HS-5 (cell line): ENCODE measurements at regions not wholly inside any gene's neighbourhood (a gene's known extent, or its start where the extent isn't known, plus 50 kb on each side); places are given as distances from the start of the nearest gene placed in this dataset.

Source experiments
- DNase-seq: peaks from one replicate; pipeline ENCODE4 v3.0.0-alpha.2; 2012; ENCODE audit warnings: low read depth

DNA sequence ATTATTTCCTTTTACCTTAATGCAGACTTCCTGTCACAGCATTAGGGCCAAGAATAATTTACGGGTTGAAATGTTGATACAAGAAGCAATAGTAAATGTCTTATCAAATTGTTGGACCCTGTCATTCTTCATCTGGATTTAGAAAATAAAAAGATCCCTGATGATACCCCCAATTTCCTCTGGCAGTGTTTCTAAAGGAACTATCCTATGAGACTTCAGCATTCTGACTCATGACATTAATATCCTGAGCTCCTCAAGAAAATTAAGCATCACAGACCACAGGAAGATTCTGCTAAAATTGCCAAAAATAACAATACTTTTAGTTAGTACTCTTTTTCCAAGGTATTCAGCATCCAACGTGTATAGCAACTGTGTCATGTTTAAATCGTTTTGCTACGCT, 490.5 kb upstream of the ANKRD30A start:
- peak; percentile 20 for DNase-seq

DNA sequence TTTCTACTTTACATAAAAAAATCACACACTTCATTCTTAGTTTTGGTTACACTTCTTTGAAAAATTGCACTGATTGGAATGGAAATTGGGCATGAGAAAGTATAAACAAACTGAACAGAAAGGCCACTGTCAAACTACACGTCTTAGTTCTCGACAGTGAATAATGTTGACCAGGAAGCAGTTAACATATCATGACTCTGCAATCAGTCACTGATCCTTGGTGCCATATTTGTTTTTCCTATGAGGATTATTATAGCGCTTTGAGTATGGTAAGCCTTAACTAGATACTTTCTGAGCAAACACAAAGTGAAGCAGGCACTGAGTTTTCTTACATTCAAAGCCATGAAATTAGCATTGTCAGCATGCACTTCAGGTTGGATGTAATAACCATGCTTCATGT, 495.1 kb upstream of the ANKRD30A start:
- no peak for DNase-seq

DNA sequence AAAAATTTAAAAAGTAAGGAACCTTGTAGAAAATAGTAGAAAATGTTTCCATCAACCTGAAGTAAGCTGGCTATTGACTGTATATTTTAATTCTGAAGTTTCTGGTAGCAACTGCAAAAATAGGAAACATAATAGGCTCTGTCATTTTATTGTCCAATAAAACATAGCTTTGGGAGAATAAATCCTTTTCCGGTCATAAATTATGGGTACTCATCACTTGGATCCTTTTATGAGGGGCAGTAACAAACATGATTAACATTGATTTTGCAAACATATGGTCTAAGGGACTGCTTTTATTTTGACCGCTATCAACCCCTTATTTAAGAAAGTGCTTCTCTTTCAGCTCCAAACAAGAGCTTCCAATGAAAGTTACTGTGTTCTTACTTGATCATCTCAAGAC, 495.9 kb upstream of the ANKRD30A start:
- DNase-seq: no peak

DNA sequence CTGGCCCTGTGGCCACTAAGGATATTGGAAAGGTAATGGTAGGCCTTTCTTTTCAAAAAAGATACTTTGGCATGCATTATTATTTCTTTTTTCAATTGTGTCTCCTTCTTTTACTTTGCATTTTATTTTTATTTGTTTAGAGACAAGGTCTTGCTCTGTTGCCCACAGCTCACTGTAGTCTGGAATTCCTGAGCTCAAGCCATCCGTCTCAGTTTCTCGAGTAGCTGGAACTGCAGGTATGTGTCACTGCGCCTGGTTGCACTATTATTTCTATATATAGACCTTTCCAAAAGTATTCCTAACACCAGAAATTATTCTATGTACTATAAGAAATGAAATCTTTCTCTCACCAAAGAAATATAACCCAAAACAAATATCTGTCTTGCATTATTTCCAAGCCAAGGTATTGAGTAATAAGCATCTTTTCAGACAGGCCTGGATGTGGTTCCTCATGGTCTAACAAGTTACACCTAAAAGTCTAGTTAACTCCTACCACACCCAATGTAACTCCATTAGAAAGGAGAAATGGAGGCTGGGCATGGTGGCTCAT, 500.8 kb upstream of the ANKRD30A start:
- DNase-seq: no peak

DNA sequence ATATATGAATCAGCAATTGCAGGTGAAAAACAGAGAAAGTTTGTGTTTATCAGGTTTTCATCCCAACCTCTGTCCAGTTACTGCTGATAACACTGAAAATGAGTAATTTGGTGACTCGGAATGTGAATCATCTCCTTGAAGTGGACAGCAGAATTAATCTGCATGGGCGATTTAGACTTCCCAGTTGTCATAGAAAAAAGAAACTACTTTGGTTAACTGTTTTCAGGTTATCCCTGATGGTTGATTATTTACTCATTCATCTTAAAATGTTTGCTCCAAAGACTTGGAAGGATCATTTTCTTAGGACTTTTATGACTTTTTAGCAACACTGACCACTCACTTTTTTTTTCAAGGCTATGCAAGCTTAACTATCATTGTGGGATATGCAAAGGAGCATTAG, 504.1 kb upstream of the ANKRD30A start:
- DNase-seq: no peak

DNA sequence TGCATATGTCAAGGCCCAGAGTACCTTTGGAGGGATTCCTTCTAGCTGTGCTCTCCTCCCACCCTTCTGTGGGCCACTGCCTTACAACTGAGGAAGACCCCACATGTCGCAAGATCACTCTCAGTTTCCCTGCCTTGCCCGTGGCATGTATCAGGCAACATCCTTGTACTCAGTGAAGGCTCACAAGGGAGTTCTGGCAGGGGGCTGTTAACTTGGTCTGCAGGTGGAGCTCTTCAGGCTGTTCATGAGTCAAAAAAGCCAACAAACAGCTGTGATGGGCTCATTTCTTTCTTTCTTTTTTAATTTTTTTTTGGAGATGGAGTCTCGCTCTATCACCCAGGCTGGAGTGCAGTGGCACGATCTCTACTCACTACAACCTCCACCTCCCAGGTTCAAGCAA, 513.0 kb upstream of the ANKRD30A start:
- no peak for DNase-seq

DNA sequence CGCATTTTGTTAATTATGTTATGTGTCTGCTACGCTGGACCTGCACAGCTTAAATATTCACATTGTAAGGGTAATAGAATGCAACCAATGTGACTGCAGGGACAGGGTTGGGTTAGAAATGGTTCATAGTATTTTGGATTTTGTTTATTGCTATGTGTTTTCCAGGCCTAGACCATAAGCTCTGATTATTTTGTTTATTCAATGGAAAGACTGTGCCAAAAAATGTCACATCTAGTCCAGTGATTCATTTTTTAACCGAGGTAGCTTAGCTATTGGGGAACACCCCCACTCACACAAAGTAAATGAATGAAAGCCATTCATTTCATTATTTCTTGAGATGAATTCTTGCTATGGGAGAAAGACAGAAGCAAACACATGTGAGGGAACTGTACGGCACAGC, 516.5 kb upstream of the ANKRD30A start:
- no peak for DNase-seq

DNA sequence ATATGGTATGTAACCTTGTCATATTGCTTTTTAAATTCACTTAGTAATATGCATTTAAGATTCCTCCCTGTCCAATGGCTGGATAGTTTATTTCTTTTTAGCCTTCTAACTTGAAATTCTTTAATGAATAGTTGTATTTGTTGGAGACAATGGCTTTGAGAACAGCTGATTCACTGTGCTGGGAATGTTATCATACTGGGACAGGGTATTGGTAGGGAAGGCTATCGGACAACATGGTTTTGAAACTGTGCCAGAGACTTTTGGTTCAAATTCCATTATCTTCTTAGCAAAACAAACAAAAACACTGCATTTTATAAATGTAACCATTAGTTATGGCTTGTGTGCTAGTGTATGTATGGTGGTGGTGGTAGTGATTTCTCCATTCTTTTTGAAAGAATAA, 517.1 kb upstream of the ANKRD30A start:
- DNase-seq: no peak

DNA sequence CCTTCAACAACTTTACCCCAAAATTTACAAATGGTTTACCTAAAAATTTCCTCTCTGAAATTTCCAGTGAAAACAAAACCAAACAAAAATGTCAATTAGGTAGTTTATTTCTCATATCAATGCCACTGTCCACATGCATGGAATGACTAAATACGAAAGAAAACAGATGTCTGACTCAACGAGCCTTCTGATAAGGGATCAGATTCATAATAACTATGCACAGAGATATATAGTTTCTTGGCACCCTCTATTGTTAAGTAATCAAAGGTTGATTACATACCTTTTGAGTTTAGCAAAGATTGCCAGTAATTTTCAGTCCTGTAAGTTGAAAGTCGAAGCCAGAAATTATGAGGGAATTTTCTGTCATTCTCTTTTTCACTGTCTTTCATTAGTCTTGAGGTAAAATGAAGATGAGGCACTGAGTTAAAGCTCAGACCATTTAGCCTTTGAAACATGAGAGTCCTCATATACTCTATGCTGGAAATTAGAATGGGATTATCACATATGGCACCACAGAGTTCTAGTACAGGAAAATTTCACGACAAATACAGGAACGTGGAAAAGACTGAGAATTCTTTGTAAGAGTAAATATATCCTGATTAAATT, 519.1 kb upstream of the ANKRD30A start:
- no peak for DNase-seq

DNA sequence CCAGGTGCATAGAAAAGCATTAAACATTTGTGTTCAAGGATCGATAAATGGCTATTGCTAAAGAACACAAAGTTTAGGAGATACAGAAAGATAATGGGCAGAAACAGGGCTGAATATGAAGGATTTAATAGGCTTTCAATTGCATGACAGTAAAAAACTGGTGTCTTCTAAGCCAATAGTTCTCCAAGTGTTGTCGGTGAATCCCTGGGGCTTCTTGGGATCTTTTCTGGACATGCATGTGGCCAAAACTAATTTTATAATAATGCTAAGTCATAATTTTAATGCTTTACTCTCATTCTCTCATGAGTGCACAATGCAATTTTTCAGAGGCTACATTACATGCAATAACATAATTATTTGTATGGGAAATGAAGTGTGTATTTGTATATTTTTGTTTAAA, 521.1 kb upstream of the ANKRD30A start:
- no peak for DNase-seq

DNA sequence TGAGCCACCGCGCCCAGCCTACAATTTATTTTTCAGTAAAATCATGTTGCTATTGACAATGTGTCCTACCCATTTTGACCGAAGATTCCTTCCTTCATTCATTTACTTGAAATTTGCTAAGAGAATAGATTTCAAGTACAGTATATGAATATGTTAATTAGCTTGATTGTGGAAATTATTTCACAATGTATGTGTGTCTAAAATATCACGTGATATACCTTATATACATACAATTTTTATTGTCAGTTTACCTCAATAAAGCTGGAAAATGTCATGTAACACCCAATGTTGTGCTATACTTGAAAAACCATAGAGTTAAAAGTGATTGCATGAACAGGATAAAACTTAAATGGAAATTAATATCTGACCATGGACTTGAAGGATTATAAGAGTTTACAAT, 521.7 kb upstream of the ANKRD30A start:
- no peak for DNase-seq

DNA sequence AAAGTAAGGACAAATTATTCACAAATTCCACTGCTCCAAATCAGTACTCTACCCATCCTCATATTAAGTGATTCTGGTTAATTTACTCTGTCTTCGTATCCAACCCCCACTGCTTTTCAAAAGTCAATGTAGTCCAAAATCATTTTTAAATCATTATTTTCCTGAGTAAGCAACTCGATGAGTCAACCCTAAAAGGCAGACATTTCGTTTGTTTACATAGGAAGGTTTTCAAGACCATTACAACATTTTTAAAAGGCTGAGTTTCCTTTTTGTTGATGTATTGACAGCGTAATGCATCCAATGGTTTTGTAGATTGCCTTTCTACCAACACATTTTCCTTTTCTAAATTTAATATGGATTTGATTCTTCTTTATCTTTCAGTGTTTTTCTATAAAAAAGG, 523.0 kb upstream of the ANKRD30A start:
- DNase-seq: no peak

DNA sequence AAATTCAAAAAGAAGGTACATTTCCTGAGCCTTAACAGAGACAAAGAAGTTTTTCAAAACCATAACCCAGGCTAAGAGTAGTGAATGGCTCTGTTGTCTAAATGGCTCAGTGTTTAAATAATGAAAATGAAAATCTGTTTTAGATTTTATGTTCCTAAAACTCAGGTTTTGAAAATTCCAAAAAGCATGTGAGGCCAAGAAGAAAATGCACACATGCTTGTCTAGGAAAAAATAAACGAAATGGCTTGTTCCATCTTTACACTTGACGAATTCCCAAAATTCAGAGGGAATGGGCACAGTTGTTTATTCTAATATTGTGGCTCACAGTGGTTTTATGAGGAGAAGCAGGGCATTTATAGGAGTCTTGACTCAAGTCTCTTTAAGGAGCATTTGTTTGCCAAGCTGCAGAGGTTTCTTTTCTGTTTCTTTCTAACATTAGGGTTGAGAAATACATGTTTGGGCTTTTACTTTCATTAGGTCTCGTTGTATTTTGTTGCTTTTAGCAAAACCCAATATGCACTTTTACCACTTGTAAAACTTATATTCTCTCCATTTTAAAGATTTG, 527.6 kb upstream of the ANKRD30A start:
- no peak for DNase-seq

DNA sequence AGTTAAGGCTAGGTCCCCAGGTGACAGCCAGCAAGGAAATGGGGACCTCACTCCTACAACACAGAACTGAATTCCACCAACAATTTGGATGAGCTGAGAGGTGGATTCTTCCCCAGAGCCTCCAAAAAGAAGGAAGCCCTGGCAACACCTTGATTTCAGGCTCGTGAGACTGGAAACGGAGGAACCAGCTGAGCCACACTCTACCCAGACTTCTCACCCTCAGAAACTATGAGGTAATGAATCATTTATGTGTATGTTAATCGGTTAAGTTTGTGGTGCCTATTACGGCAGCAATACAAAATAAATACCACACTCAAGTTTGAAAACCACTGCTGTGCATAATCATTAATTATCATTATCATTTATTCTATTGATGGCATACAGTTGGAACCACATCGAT, 532.4 kb upstream of the ANKRD30A start:
- no peak for DNase-seq

DNA sequence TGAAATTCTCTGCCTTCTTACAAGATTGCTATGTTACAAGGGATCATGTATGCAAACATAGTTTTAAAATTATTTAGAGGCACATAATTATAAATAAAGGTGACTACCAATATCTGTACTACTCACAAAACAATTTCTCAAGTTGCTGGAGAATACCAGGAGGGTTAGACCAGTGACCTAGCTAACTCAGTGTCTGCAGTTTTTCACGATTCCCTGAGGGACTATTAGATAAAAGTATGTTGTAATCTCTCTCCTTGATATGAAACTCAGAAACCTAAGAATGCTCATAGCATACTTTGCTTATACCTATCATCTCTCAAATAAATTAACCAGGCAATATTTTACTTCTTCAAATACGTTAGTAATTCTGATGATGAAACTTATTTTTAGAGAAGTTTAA, 534.0 kb upstream of the ANKRD30A start:
- DNase-seq: no peak

DNA sequence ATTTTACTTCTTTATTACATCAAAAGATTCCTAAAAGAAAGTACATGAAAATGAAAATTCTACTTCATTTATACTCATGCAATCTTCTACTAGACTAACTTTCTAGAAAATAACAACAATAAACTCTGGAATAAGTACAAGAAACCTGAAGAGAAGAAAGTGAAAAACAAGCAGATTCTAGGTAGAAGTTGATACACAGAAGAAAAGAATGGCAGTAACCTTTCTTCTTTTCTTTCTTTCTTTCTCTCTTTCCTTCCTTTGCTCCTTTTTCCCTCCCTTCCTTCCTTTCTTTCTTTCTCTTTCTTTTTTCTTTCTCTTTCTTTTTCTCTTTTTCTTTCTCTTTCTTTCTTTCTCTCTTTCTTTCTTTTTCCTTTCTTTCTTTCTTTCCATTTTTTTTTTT, 541.7 kb upstream of the ANKRD30A start:
- no peak for DNase-seq

DNA sequence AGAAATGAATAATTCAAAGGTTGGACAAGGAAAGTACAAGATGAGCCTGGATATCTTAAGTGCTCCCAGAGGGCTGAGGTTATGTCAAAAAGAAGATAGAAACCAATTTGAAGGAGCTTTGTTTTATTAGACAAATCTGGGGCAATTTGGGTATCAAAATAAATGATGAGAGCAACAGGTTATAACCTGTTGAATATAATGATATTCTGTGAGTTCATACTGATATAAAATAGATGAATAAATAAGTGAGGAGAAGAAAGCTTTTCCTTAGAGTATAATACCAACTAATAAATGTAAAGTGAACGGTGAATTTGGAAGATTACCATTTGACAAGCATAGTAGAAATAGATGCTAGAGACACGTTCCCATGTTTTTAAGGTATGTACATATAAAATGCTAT, 544.2 kb upstream of the ANKRD30A start:
- no peak for DNase-seq

DNA sequence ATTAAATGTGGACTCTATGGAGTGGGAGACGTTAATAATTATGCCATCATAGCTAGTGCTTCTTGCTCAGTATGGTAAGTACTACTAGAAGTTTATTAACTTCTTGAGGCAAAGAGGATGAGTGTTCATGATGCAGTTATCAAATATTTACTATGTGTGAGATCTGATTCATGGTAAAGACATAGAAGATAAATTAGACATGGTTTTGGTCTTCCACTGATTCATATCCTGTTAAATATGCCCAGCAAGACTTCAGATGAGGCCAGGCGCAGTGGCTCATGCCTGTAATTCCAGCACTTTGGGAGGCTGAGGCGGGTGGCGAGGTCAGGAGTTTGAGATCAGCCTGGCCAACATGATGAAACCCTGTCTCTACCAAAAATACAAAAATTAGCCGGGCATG, 547.1 kb upstream of the ANKRD30A start:
- DNase-seq: peak; percentile 34

DNA sequence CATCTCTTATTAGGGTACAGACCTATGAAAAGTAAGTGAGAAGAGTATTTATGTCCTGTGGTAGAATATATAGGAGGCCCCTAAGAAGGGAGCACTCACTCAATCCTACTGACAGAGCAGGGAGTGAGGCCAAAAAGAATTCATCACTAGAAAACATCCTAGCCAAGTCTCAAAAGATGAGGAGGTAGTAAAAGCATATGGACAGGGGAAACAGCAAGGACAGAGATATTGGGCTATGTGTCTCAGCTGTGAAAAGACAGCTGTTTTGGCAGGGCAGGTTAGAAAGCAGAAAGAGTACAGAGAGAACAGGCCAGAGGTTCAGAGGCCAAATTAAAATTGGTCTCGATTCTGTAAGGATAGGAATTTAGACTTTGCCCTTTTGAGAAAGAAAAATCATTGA, 548.3 kb upstream of the ANKRD30A start:
- DNase-seq: no peak

DNA sequence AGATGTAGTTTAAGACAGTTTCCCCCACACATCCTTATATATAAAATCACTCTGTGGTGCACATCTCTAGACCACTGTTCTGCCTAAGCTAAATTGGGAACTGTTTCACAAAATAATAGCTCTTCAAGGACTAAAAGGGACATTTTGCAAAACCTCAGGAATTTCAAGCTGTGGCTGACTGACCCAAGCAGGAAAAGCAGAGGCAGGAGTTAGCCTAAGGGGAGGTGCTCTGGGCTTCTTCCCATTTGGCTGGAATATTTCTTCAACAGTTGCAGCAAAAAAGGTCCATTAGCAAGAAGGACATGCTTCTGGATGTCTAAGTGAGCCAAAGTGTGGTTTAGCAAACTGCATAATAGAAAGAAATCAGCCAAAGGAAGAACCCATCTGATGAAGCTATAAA, 551.2 kb upstream of the ANKRD30A start:
- no peak for DNase-seq

DNA sequence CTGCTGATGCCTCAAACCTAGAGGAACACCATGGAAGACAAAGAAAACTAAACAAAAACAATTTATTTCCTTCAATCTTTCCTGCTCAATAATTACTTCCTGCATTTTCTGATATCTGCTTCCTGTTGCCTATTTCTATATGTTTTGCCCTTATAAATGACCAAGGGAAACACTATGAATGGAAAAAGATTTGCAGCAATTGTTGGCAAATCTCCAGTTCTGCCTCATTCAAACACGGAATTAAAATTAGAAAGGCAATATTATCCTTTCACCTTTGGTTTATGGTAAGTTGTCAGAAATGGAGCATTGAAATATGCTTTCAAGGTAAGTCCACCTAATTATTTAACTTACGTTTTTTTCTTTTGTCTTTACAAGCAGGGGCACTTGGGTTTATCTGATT, 552.2 kb upstream of the ANKRD30A start:
- no peak for DNase-seq

DNA sequence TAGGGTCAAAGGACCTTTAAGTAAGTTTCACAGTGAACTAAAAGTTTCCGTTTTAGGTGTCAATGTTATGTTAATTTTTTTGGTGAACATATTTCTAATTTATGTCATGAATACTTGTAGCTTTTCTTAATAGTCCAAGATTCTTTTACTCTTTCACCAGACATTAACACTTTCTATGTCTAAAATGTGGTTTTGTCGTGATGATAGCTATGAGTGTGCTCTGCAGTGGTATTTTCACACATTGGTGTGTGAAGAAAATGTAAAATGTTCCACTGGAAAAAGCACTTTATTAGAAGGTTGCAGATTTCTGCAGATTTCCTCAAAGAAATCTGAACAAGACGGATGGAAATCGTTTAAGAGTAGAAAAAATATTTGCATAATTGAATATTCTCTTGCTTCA, 561.0 kb upstream of the ANKRD30A start:
- no peak for DNase-seq

DNA sequence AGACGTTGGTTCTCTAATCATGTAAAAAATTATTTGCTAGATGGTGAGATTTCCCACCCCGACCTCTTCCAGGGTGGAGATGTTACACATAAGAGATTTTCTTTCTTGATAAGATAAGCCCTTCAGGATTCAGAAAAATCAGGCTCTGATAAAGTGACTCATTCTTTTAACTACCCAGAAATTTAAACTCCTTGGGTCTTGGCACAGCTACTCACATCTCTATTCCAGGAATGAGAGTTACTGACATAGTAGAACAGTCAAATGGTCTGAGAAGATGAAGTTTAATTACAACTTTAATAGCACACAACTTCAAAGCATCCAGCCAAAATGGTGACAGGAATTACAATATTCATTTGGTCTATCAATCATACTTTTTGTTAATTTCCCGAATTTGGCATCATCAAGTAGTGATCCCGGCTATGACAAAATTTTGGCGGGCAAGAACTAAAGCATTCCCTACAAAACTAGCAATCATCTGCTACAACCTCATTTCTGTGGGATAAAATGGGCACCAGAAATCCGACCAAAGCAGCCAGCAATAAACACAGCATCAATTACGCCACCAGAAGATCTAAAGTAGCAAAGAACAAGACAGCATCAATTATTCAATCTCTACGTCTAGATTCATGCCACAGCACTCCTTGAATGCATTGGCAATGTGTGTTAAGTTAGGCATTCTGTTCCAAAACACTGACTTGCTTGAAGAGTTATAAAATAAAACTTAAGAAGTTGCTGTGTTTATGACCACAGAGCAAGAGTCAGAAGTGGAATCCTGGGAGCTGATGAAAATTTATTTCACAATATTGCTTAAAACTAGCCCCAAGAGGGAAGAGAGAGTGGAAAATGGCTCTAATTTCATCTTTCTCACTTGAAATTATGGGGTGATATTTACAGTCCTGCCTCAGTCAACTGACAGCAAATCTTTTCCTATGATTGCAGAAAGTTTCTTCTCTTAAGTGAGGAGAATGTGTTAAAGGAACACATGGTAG, 565.7 kb upstream of the ANKRD30A start:
- DNase-seq: no peak
